ENCODE measurements at regions not wholly inside any gene's neighbourhood (a gene's known extent, or its start where the extent isn't known, plus 50 kb on each side); places are given as distances from the start of the nearest gene placed in this dataset.

- TF ChIP-seq USF1 (IDR thresholded peaks at IDR 0.05; ENCODE audit: borderline replicate concordance, low read depth) (no peak), RFX5 (IDR thresholded peaks at IDR 0.05; ENCODE audit: low read length) (no peak), ZBTB33 (IDR thresholded peaks at IDR 0.05; ENCODE audit: borderline replicate concordance, low read depth) (no peak), GABPA (IDR thresholded peaks at IDR 0.05; ENCODE audit: low read depth) (no peak), MAX (IDR thresholded peaks at IDR 0.05; ENCODE audit: low read depth) (0 out of 2 replicates have a peak, but pooled peaks have one; percentile 33), FOSL2 (IDR thresholded peaks at IDR 0.05; ENCODE audit: borderline replicate concordance, low read depth) (no peak), SIN3A (IDR thresholded peaks at IDR 0.05; ENCODE audit: borderline replicate concordance, low read depth, low read length) (no peak), IRF3 (IDR thresholded peaks at IDR 0.05; ENCODE audit: low read depth, low read length) (no peak)
- H3K79me2 ChIP-seq (ENCODE audit: insufficient read depth) = no peaks in the 10 kb centered on the region
- H3K4me3 ChIP-seq (ENCODE audit: low read depth in 2 of 2, low read length in 1 of 2) = peak overlapping the region; percentile 40 to 50
- no peaks in the 10 kb centered on the region; the same call in 1 of the 2 replicates for H3K27me3 ChIP-seq (ENCODE audit: insufficient read depth)
- ChIA-PET CTCF (no interaction called here), POLR2A (no interaction called here)
- H3K9ac ChIP-seq = no peak overlapping the region
- no peaks in the 10 kb centered on the region for H4K20me1 ChIP-seq (ENCODE audit: insufficient read depth)
- peak overlapping the region; percentile 62 for H3K4me2 ChIP-seq
- no peaks in the 10 kb centered on the region for H3K36me3 ChIP-seq (replicated peaks in 1 of 2; ENCODE audit: control insufficient read depth in 1 of 2, insufficient read depth in 2 of 2, low read length in 1 of 2)
- H2AFZ ChIP-seq (ENCODE audit: low read depth) = peak overlapping the region; percentile 63; the same call in 1 of the 2 replicates
- no peaks in the 10 kb centered on the region; a peak in 2 of 4 replicates for H3K4me1 ChIP-seq (ENCODE audit: control insufficient read depth in 1 of 2, insufficient read depth in 2 of 2, low read depth in 1 of 2, low read length in 1 of 2)
- no peaks in the 10 kb centered on the region for H3K9me2 ChIP-seq
- DNase-seq = peak; percentile 60
- no peaks in the 10 kb centered on the region for H3F3A ChIP-seq (replicated peaks; ENCODE audit: insufficient read depth)
- no peak overlapping the region for H3K27ac ChIP-seq (ENCODE audit: low read depth in 2 of 2, low read length in 1 of 2)
- no peaks in the 10 kb centered on the region for H3K9me3 ChIP-seq
- WGBS (ENCODE audit: low lambda C conversion rate) = 7% methylated on average over 16 of the region's 39 CpGs
Measured at GRCh38 chr2:199659207-199659606, 191.8 kb downstream of the FTCDNL1 start.

- Histone ChIP-seq H3K79me2 (ENCODE audit: insufficient read depth) (no peaks in the 10 kb centered on the region), H3K9me2 (no peaks in the 10 kb centered on the region), H2AFZ (ENCODE audit: low read depth) (no peak overlapping the region), H3K9ac (no peak overlapping the region), H3K4me2 (no peak overlapping the region), H3K4me3 (ENCODE audit: low read depth in 2 of 2, low read length in 1 of 2) (no peak overlapping the region), H3K27ac (ENCODE audit: low read depth in 2 of 2, low read length in 1 of 2) (no peak overlapping the region), H3K4me1 (ENCODE audit: control insufficient read depth in 1 of 2, insufficient read depth in 2 of 2, low read depth in 1 of 2, low read length in 1 of 2) (no peaks in the 10 kb centered on the region), H3K9me3 (no peaks in the 10 kb centered on the region), H3K36me3 (replicated peaks in 1 of 2; ENCODE audit: control insufficient read depth in 1 of 2, insufficient read depth in 2 of 2, low read length in 1 of 2) (no peaks in the 10 kb centered on the region), H3F3A (replicated peaks; ENCODE audit: insufficient read depth) (no peaks in the 10 kb centered on the region), H4K20me1 (ENCODE audit: insufficient read depth) (no peaks in the 10 kb centered on the region), H3K27me3 (ENCODE audit: insufficient read depth) (no peaks in the 10 kb centered on the region)
- POLR2A ChIA-PET = no interaction called here
- 4% methylated on average over 2 of the region's 2 CpGs for WGBS (ENCODE audit: low lambda C conversion rate)
- no peak for DNase-seq
- CTCF ChIA-PET = no interaction called here
- TF ChIP-seq JUND (IDR thresholded peaks at IDR 0.05) (no peak), FOXM1 (IDR thresholded peaks at IDR 0.05; ENCODE audit: low read depth) (no peak), ELF1 (IDR thresholded peaks at IDR 0.05) (no peak), REST (IDR thresholded peaks at IDR 0.05; ENCODE audit: low read depth, low read length) (no peak), TAF1 (IDR thresholded peaks at IDR 0.05; ENCODE audit: borderline replicate concordance, low read depth, low read length) (no peak), YY1 (IDR thresholded peaks at IDR 0.05; ENCODE audit: low read depth) (no peak), USF1 (IDR thresholded peaks at IDR 0.05; ENCODE audit: borderline replicate concordance, low read depth) (no peak), TEAD4 (IDR thresholded peaks at IDR 0.05; ENCODE audit: borderline replicate concordance, insufficient read depth) (no peak), EP300 (IDR thresholded peaks at IDR 0.05; ENCODE audit: borderline replicate concordance in 1 of 2, low read depth in 1 of 2, low read length in 1 of 2) (no peak), IRF3 (IDR thresholded peaks at IDR 0.05; ENCODE audit: low read depth, low read length) (no peak)
Measured at GRCh38 chr2:199646439-199646838, 188.7 kb upstream of the SATB2 start.

All from SK-N-SH (cell line).